ENCODE measurements at regions not wholly inside any gene's neighbourhood (a gene's known extent, or its start where the extent isn't known, plus 50 kb on each side); places are given as distances from the start of the nearest gene placed in this dataset.
"Not testable (repeated sequence)": the region's sequence is repeated elsewhere in the genome, so short reads cannot be mapped to it uniquely, and the experiment has no call there.

- DNase-seq: no peak
Observed at GRCh38 chr1:219067350-219067712, 106.3 kb upstream of the LYPLAL1 start.

- not testable (repeated sequence) for DNase-seq
Observed at GRCh38 chr1:219070395-219070794, 103.3 kb upstream of the LYPLAL1 start.

DNA sequence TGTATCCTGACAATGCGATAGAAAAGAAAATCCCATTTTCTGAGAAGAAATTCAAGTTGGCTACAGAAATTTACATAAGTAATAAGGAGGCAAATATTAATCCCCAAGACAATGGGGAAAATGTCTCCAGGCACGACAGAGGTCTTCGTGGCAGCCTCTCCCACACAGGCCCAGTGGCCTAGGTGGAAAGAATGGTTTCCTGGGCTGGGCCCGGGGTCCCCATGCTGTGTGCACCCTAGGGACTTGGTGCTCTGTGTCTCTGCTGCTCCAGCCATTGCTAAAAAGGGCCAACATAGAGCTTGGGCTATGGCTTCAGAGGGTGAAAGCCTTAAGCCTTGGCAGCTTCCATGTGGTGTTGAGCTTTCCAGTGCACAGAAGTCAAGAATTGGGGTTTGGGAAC, 102.5 kb upstream of the LYPLAL1 start:
- no peak for DNase-seq

GRCh38 chr1:219072329-219072728, 101.3 kb upstream of the LYPLAL1 start:
- DNase-seq: no peak

GRCh38 chr1:219074084-219074728, 99.5 kb upstream of the LYPLAL1 start:
- DNase-seq: no peak

- DNase-seq: no peak
Observed at GRCh38 chr1:219075121-219075879, 98.4 kb upstream of the LYPLAL1 start.

DNA sequence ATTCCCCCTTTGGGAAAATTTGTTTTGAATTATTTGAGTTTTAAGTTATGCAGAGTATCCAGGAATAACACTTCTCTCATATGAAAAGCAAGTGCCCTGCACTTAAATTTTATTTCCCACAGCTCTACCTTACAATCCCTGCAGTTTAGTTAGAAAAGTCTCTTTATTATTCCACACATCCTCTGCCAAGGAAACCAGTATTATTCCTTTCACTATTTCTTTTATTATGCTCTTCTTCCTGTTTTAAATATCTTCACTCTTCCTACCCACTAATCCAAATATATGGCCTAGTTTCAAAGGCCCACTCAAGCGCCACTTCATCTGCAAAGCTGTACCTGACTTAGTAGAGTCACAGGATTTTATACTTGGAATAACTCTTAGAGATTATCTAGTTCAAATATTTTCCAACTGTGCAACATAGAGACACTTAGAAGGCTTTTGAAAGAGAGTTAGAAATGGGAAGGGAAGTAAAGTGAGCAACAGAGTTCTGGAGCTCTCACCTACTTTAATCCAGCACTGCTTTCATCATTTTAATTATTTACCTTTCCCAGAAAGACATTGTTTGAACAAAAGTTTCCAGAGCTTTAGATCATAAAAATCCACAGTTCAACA, 97.2 kb upstream of the LYPLAL1 start:
- no peak for DNase-seq

- DNase-seq: not testable (repeated sequence)
Observed at GRCh38 chr1:219077767-219078166, 95.9 kb upstream of the LYPLAL1 start.

DNA sequence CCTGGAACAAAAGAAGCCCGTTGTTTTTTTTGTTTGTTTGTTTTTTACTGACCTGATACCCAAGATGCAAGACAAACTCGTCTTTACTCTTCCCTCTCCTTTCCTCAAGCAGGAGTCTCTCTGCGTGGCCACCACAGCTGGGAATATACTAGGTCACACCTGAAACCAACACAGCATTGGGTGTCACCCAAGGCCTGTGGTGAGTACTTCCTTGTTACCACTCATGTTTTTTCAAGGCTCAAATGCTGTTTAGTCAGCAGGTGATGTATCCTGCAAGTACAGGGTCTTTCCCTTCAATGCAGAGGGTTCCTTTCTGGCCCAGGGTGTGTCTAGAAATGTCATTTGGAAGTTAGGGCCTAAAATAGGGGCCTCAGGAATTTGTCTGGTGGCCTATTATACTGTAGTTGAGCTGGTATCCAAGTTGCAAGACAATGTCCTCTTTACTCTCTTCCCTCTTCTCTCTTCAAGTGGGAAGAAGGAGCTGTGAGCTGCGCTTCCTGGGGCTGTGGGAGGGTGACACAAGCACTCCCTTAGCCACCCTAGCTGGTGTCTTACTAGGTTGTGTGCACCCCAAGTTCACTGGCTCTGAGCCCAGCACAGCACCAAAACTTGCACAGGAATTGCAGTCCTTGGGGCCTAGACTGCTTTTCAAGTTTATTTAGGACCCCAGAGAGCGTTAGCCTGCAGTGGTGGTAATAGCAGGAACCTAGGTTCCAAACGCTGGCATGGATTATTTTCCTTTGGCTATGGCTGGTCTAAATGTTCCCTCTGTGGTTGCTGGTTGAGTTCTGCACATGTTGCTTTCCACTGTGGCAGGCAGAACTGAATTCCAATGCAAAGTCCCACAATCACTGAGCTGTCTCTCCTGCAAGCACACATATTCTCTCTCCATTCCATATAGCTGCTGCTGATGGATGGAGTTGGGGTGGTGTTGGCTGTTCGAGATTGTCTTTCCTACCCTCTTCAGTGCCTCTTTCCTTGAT, 91.4 kb upstream of the LYPLAL1 start:
- DNase-seq: no peak

DNA sequence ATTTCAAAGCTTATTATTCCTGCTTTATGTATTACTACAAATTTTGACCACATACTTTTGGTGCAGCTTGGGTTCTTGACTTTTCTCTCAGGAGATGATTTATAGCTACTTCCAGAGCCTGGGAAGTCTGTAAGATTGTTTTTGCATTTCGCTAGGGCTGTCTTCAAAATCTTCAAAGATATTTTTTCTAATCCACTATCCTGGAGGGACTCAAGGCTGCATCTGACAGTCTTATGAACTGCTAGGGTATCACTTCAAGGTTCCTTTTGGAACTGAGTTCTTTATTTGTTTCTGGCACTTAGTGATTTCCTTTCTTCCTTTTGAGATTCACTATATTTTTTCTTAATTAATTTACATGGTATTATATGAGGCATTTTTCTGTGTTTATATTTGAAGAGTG, 90.0 kb upstream of the LYPLAL1 start:
- no peak for DNase-seq

DNA sequence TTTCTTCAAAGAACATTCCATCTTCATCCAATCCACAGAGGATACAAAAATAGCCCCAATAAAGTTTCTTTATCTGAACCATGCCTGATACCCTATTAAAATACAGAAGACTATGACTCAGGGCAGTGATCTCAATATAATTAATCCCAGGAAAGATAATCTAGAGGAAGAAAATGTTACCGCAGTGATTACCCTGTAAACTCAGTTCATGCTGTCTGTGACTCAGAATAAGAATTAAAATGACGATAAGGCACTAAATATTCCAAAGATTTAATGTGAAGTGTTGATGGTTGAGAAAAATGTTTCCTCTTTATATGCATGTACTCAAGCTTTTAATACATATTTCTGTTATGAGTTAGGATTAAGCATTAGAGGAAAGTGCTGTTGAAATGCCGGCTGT, 88.6 kb upstream of the LYPLAL1 start:
- no peak for DNase-seq

DNA sequence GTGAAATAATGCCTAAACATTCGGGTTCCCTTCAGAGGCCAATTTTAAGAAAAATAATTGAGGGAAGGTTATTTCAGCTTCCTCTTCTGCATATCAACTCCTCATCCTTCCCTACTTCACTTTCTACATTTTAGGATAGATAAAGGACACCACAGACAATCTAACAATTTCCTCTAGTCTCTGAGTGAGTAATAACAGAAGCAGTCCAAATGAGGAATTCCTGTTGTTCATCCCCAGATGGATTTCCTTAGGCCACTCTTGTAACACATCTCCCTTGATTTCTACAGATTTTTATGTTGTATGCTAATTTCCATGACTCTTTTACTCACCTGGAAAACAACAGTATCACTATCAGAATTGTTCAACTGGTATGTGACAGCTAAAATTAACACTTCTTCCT, 87.7 kb upstream of the LYPLAL1 start:
- no peak for DNase-seq

GRCh38 chr1:219086956-219087469, 86.7 kb upstream of the LYPLAL1 start:
- DNase-seq: no peak

- no peak for DNase-seq
Observed at GRCh38 chr1:219088778-219089557, 84.7 kb upstream of the LYPLAL1 start.

GRCh38 chr1:219090607-219091006, 83.1 kb upstream of the LYPLAL1 start:
- no peak for DNase-seq

- DNase-seq: no peak
Observed at GRCh38 chr1:219092206-219092605, 81.5 kb upstream of the LYPLAL1 start.

DNA sequence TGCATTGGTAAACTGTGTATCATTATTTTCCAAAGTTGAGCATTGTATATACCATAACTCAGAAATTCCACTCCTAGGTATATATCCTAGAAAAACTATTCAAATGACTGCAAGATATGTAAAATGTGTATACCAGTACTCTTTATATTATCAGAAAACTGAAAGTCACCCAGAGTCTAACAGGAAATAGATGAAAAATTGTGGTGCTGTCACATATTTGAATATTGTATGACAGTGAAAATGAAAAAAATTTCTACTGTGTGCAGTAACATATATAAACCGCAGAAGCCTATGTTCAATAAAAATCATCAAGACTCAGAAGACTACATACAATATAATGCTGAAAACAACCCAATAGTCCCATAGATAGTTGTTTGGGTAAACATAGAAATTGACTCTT, 74.4 kb upstream of the LYPLAL1 start:
- no peak for DNase-seq

DNA sequence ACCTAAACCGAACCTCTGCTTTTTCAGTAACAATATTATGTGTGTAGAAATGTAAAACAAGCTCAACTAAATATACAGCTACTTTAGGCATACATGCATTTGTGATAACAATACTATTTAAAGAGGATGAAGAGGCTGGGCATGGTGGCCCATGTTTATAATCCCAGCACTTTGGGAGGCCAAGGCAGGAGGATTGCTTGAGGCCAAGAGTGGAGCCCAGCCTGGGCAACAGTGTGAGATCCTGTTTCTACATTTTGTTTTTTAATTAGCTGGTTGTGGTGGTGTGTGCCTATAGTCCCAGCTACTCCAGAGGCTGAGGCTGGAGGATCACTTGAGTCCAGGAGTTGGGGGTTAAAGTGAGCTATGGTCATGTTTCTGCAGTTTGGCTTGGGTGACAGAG, 73.6 kb upstream of the LYPLAL1 start:
- no peak for DNase-seq

DNA sequence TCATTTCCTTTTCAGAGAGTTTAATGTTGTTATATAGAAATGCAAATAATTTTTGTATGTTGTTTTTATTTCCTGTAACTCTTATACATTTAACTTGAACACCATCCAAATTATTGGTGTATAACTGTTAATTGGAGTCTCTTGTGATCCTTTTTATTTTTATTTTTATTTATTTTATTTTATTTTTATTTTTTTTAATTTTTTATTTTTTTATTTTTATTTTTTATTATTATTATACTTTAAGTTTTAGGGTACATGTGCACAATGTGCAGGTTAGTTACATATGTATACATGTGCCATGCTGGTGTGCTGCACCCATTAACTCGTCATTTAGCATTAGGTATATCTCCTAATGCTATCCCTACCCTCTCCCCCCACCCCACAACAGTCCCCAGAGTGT, 71.2 kb upstream of the LYPLAL1 start:
- DNase-seq: not testable (repeated sequence)

- no peak for DNase-seq
Observed at GRCh38 chr1:219105893-219106292, 67.8 kb upstream of the LYPLAL1 start.

DNA sequence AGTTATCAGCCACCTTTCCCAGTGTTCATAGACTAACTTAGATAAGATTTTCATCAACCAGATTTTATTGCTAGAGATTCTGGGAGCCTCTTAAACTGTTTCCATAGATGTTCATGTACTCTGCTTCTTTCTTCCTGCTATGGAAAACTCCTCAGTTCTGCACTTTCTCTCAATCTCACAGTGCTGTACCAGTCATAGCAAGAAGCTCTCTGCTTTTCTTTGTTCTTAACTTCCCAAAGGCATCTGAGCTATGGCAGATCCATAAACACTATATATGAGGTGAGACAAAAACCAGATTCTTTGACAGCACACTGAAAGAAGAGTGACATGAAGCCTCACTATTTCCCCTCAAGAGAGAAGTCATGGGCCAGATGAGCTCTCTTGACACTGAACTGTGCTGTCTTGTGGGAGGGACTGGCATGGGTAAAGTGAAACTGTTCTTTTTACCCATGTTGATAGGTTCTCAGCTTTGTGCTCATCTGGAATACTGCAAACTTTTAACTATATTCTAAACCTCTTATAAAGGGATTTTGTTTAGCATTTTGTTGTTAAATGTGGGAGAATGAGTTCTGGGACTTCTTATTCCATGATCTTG, 64.2 kb upstream of the LYPLAL1 start:
- DNase-seq: no peak

DNA sequence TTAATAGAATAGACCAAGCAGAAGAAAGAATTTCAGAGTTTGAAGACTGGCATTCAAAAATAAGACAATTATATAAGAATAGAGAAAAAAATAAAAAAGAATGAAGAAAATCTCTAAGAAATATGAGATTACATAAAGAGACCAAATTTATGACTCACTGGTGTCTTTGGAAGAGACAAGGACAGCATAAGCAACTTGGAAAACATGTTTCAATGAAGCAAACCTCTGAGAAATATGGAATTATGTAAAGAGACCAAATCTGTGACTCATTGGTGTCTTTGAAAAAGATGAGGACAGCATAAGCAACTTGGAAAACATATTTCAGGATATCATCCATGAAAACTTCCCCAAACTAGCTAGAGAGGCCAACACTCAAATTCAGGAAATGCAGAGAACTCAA, 60.4 kb upstream of the LYPLAL1 start:
- DNase-seq: no peak
